HG02623 (cell line): ENCODE measurements at regions not wholly inside any gene's neighbourhood (a gene's known extent, or its start where the extent isn't known, plus 50 kb on each side); places are given as distances from the start of the nearest gene placed in this dataset.

Source experiments
- ATAC-seq: cut with Tn5 transposase; IDR thresholded peaks from one replicate; pipeline ENCODE4 v1.9.1; 2021; ENCODE audit warnings: moderate library complexity; ENCODE audit not compliant: unreplicated experiment

DNA sequence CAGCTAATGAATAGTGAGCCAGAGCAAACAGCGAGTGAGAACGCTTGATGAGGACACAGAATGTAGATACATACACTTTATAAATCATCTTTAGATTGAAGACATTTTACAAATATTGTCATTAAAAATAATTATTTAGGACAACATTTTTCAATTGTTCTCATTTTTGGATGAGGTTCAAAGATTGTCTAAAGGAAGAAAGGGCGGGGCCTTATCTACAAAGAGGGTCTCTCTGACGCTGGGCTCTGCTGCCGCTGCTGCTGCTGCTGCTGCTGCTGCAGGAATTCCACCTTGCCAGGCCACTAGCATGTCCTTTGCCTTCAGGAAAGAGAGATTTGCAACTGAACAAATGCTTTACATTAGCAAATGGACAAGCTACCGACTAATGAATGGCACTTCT is 220.7 kb upstream of the TMEM161B start:
- ATAC-seq, result no peak

- no peak for ATAC-seq
Measured at GRCh38 chr5:88488561-88488960, 219.9 kb upstream of the TMEM161B start.

DNA sequence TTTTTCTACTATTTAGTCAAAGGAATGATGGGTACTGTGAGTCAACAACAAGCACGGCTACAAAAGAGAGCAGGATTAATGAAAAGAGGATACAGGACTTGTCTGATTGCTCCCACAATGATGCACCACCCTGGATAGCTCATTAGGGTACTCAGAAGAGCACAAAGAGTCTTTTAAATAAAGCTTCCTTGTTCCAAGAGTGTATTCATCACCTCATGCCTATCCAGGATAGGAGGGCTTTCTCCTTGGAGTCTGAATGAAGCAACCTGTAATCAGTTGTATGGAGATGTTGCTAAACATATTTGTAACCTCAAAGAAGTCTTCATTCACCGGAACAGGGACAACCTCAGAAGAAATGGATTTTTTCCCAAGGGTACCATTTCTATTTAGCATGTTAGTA is 219.5 kb upstream of the TMEM161B start:
- ATAC-seq, result no peak

DNA sequence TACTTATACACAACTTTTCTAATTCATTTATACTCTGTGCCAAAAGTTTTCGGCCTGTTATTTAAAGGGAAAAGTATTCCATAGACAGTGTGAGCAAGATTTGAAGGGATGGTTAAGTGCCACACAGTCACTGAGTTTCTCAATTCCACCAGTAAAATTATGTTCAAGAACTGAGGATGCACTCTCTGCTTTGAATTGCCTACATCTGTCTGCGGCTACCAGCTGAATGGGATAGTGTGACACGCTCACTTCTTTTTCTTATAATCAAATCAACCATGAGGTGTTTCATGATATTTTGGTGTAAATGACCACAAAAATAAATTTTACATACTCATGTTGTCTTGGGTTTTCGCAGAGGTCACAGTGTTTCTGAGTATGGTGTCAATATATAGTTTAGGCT is 218.4 kb upstream of the TMEM161B start:
- no peak for ATAC-seq

DNA sequence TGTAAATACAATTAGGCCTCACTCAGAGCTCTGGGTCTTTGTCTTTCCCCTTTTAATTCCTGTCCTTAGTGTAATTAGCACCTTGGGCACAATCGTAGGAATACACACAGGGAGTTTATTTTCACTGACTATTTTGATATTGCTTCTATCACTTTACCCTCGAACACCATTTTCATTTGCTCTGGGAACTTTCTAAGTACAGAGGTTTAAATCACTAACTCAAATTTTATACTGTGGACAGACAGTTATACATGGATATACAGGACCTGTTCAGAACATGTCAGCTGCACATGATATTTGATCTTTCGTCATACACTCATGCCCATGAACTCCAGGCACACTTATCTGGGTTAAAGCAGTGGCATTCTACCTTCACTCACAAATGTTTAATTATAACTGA is 217.8 kb upstream of the TMEM161B start:
- no peak for ATAC-seq

GRCh38 chr5:88485531-88485930 is 216.9 kb upstream of the TMEM161B start:
- ATAC-seq, result no peak

DNA sequence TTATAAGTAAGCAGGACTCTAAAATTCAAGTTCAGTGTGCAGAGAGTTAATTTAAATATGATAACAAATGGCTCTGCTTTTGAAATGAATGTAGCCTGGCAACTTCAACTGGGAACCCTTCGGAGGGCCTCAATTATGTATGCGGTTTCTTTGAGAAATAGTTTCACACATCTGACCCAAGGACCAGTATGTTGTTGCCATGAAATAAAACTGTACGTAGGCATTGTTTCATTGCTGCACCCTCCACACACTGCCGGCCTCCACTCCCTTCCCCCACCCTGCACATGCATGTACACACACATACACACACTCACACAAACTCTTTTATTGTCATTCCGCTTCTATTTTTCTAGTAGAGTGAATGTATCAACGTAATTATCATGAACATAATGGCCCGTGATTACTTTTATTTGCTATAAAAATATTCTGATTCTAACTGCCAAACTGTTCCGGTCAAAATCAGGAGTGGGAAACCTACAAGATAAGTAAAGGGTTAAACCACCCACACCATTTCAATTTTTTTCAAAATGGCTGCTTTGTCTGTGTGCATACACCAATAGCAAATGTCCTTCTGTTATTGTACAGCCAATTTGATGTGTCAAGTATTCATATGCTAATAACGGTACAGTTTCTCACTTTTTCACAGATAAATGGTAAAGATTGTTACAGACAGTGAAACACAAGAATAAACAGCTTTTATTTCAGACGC is 215.5 kb upstream of the TMEM161B start:
- ATAC-seq, result no peak

DNA sequence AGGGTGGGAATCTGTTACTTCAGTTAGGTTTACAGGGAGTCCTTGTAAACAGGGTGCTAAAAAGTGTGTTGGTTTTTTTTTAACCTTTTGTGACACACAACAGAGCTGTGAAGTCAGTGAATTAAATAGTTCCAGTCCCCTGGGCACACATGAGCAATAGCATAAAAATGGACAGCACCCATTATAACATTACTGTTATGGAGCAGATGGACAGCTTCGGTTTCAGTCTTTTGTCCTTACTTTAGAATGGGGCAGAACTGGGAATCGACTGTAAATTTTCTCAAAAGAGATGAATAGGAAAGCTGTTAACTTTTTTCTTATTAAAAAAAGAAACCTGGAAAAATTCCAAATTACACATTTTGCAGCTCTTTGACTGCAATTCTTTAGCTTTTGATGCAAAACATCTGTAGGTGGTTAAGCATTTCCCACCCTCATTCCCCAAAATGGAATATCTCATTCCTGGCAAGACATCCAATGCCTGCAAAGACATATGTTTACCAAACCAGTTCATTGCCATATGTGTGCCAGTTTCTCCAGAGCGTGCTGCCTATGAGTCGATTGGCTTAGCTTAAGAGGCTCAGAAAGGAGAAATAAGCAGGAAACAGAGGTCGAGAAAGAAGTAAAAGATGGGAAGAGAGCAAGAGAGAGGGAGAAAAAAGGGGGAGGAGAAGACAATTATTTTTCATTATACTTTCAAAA is 212.3 kb upstream of the TMEM161B start:
- no peak for ATAC-seq

GRCh38 chr5:88480245-88480644 is 211.6 kb upstream of the TMEM161B start:
- no peak for ATAC-seq

GRCh38 chr5:88474574-88474973 is 205.9 kb upstream of the TMEM161B start:
- no peak for ATAC-seq

DNA sequence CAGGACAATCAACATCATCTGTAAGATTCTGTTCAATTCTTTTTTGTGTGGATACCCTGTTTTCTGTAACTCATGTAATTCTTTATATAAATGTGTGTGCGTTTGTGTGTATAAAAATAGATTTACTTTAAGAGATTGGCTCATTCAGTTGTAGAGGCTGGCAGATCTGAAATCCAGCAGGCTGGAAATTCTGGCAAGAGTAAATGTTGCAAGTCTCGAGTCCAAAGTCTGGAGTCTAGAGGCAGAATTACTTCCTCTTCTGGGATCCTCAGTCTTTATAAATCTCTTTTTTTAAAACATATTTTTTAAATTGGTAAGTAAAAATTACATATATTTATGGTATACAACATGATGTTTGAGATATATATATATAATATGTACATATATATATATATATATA is 202.1 kb upstream of the TMEM161B start:
- no peak for ATAC-seq

DNA sequence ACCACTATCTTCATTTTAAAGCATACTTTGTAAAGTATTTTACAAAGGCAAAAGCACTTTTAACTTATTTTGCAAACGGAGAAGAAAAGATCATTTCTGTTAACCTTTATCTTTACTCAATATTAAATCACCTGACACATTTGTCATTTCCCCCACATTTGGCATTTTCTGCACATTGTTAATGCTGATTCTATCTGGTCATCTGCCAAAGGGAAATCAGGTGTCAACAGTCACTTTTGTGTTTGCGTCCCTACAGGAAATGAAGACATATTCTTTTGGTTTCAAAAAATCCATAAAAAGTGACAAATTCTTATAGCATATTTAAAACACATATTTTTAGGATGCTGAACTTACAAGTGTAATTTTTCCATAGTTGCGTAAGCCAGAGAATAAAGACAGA is 191.3 kb upstream of the TMEM161B start:
- no peak for ATAC-seq

DNA sequence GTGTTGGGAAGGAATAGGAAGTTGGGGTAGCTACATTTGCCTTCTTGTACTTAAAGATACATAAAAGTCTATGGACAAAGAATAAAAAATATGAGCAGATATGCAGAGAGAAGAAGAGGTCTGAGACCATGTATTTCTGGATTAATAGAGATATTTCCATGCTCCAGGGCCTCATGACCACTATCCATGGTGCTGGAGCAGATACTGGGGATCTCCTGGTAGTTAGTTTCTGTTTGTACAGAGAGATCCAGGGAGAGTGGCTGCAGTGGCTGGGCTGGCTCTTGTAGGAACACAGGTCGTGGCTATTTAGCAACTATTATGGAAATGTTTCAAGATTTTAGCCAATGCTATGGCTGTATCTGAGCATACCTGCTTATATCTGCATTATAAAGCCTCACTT is 184.2 kb upstream of the TMEM161B start:
- no peak for ATAC-seq

DNA sequence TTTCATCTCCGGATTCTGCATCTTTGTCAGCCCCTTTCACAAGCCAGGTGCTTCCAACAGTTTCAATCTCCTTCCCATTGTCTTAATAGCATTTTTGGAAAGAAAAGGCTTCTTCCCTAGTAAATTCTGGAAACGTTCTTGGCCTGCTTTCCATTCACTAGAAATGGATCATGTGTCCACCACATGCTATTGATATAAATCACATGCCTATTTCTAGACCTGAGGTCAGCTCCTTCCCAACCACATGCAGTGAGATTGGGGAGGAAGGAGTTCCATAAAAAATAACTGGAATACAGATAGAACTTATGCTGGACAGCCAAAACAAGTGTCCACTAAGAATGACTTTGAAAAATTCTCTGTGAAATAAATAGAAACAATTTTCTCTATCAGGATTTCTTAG is 181.6 kb upstream of the TMEM161B start:
- no peak for ATAC-seq

DNA sequence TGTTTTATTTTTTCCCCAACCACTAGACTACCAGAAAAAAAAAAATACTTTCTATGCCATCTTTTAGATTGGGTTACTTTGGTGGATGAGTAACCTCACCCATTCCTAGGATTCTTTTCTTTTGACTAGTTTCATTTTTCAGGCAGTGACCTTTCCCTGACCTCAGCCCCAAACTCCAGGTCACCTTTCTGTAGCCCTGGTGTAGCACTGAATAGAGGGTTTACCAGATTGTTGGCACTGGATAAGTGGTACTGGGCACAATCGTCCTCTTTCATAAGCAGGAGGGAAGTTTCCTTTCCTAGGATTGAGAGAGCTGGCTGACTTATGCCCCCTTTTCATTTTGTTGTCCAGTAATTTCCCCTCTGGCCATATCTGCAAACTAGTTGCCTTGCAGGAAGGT is 169.4 kb upstream of the TMEM161B start:
- ATAC-seq, result no peak

DNA sequence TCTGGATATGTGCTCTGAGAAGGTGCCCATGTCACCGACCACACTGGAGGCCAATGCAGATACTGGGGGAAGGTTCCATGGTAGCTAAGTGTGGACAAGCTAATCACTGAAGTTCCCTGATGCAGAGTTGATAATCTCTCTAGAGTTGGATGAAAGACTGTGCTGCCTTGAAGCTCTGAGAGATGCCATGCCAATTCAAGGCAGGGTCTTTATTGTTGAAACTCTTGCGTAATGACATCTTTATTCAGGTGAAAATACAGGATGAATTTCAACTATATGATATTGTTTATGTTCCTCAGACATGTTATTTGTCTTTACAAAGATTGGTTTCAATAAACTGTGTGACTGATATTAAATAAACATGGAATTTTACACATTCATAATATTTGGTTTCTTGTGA is 167.6 kb upstream of the TMEM161B start:
- ATAC-seq, result no peak

GRCh38 chr5:88428633-88429032 is 160.0 kb upstream of the TMEM161B start:
- ATAC-seq, result no peak

DNA sequence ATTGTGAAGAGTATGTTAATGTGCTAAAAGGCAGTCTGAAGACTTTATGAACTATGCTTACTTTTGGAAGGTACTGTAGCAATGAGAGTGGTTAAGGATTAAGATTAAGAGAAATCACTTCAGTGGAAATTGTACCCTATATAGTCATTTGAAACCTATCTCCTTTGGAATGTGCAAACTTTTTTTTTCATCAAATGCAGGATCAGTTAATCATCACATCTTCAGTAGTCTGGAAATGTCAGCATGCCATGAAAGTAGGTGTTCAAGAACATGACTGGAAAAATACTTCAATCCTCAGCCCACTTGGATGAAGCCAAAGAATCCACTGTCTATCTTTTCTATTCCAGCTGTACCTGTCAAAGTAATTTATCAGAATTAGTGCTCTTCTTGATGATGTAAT is 157.8 kb upstream of the TMEM161B start:
- no peak for ATAC-seq

- no peak for ATAC-seq
Measured at GRCh38 chr5:88425124-88425523, 156.5 kb upstream of the TMEM161B start.

DNA sequence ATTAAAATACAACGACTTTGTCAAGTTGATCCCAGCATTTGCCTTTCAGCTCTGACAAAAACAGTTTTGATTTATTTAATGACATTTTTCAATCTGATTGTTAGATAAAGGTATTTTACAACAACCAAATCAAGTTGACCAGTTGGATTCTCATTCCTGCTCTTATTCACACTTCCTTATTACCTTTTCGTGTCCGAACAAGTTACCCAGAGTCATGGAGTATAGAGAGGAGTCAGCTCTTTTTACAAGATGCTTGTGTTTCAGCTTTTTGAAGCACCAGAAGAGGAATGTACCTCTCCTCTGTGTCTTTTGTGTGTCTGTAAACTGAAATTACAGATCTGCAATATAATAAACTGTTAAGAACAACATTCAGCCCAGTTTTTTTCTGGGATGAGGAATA is 151.3 kb upstream of the TMEM161B start:
- no peak for ATAC-seq

DNA sequence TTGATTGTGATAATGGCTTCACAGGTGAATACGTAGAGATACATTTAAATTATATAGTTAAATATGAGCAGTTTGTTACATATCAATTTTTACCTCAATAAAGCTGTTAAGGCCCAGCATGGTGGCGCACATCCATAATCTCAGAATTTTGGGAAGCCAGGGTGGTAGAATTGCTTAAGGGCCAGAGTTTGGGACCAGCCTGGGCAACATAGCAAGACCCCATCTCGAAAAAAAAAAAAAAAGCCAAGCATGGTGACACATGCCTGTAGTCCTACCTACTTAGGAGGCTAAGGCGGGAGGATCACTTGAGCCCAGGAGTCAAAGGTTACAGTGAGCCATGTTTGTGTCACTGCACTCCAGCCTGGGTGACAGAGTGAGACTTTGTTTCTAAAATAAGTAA is 138.7 kb upstream of the TMEM161B start:
- ATAC-seq, result no peak

DNA sequence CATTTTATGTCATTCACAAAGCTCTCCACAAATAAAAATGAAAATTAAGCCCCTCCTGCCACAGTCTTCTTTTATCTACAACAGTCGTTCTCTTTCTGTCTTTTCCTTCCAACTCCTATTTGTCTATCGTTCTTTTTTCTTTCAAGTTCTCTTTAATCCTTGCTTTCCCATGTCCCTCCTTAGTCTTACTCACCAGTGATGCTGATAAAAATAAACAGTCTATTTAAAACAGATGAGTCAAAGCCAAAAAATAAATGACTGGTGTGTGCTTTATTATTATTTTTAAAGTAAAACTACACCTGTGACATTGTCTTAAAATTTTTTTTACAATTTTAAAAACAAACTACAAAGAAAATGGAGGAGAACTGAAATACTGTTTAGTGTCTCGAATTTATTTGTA is 137.1 kb upstream of the TMEM161B start:
- no peak for ATAC-seq

- ATAC-seq, result no peak
Measured at GRCh38 chr5:88404405-88404804, 135.8 kb upstream of the TMEM161B start.
